G401 (cell line): ENCODE measurements at regions not wholly inside any gene's neighbourhood (a gene's known extent, or its start where the extent isn't known, plus 50 kb on each side); places are given as distances from the start of the nearest gene placed in this dataset.

Experiments used
- DNase-seq: peaks from one replicate; pipeline ENCODE4 v3.0.0-alpha.2; 2015; ENCODE audit warnings: low spot score
- in situ Hi-C: cut with HindIII; loops from 2 replicates; pipeline ENCODE4 v1.10.0; 2016; ENCODE audit warnings: low sequenced_read_pairs, mixed read lengths

DNA sequence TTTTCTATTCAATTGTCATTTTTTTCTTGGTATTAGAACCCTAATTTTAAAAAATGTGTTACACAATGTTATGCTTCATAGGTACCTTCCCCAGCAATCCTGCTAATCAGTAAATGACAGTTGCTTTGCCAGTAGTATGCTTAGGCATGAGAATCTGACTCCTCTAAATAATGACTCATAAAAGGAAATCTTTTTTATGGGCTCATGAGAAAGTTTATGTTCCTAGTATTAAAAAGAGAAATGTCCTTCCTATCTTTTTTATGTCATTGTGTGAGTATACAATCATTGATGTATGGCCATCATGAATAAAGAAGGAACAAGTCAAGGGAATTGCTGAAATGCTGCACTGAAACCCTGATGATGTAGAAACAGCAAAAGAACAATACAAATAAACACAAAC, 1237.7 kb upstream of the PCDH20 start:
- DNase-seq: no peak
- in situ Hi-C loops: no loop called here

DNA sequence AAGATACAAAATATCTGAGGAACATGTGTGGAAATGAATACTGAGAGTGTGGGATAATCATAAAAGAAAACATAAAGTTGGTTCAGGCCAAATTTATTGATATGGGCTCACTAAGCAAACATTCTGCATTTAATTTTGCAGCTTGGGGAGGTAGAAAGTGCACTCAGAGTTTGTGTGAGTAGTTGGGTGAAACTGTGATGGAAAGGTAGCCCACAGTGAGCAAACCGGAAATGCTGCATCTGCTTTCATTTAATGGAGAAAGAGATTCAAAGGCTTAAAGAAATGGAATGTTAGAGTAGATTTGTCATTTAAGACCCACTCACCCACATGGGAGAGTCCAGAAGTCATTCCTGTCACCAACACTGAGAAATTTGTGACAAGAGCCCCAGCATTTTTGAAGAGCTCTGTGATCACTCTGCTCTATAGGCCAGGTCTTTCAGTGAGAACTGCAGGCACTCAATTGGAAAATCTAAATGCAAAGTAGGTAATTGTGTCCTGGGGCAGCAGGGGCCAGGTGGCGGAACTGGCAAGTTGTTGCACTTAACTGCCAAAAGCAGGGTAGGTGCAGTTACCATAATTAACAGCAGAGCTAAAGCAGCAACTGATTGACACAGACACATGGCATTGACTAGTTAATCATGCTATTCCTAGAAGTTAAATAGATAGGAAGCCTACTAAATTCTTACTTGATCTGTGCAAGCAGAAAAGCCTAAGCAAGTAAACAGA, 1228.3 kb upstream of the PCDH20 start:
- in situ Hi-C loops: no loop called here
- DNase-seq: peak; percentile 11

DNA sequence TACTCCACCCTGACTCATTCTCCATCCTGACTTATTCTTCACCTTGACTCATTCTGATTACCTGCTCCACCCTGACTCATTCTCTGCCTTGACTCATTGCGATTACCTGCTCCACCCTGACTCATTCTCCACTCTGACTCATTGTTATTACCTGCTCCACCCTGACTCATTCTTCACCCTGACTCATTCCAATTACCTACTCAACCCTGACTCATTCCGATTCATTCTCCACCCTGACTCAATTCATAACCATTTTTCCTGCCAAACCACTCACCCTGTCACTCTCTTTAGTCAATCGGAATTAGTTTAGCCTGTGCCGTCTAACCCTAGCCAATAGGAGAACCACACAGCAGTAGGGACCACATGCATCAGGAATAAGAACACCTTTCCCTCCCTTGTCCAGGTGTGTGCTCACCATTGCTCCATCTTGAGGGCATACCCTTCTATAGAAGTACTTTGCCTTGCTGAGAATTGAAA, 1227.4 kb upstream of the PCDH20 start:
- no peak for DNase-seq
- in situ Hi-C loops: no loop called here

DNA sequence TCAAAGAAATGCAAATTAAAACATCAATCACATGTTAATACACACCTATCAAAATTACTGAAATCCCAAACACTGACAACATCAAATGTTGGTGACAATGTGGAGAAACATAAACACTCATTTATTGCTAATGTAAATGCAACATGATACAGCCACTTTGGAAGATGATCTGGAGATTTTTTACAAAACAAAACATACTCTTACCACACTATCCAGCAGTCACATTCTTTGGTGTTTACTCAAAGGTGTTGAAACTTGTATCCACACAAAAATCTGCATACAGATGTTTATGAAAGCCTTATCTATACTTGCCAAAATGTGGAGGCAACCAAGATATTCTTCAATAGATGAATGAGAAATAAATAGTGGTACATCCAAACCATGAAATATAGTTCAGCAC, 1219.5 kb upstream of the PCDH20 start:
- no peak for DNase-seq
- in situ Hi-C loops: no loop called here

- in situ Hi-C loops: no loop called here
- DNase-seq: no peak
These were observed 1217.8 kb upstream of the PCDH20 start for GRCh38 chr13:62633448-62633847.

DNA sequence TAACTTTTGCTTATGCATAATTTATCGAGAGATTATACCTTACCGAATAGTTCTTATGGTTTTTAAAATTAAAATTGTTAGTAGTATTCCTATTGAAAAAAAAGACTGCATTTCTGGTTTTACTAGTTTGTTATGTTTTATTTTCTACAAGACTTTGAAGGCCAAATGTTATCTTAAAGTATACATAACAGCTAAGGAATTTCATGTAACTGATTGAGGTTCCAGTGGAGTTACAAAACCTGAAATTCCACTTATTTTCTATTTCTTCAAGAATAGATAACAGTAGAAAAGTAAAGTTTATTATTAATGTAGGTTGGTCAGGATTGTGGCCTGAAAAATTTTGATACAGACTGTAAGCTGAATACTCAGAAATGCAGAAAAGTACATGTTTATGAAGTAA, 1216.0 kb upstream of the PCDH20 start:
- in situ Hi-C loops: no loop called here
- no peak for DNase-seq

- no peak for DNase-seq
- in situ Hi-C loops: no loop called here
These were observed 1215.5 kb upstream of the PCDH20 start for GRCh38 chr13:62631124-62631523.

DNA sequence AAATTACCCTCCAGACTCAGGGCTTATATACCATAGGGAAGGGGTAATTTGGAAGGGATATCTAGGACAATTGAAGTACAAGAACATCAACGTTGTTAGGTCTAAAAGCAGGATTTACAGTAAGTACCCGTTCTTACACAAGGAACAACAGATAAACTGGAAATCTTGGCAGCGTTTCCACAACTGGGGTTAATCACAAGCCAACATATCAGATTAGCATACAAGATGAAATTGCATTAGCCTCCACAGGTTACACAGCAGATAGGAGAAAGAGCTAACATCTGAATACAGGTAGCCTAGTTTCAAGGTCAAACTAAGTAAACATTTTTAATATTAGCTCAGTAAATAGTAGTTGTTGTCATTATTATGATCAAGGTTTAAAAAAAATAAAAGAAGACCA, 1214.0 kb upstream of the PCDH20 start:
- in situ Hi-C loops: no loop called here
- no peak for DNase-seq

DNA sequence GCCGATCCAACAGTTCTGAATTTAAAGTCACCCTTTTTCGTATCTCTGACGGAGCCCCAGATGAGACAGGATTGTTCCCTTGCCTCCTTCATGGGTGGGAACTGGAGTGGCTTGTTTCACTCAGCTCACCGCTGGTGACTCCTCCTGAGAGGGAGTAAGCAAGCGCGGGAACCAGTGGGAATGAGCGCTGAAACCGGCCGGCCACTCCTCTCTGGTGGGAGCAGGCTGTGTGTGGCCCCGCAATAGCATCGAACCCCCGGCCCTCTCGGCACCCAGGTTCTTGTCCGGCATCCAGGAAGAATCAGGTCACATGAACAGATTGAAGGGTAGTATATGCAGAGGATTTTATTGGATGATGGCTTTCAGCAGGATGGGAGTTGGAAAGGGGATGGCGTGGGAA, 1211.6 kb upstream of the PCDH20 start:
- in situ Hi-C loops: no loop called here
- DNase-seq: no peak

- in situ Hi-C loops: no loop called here
- no peak for DNase-seq
These were observed 1211.1 kb upstream of the PCDH20 start for GRCh38 chr13:62626771-62627170.

GRCh38 chr13:62625214-62625881, 1209.7 kb upstream of the PCDH20 start:
- DNase-seq: no peak
- in situ Hi-C loops: no loop called here

DNA sequence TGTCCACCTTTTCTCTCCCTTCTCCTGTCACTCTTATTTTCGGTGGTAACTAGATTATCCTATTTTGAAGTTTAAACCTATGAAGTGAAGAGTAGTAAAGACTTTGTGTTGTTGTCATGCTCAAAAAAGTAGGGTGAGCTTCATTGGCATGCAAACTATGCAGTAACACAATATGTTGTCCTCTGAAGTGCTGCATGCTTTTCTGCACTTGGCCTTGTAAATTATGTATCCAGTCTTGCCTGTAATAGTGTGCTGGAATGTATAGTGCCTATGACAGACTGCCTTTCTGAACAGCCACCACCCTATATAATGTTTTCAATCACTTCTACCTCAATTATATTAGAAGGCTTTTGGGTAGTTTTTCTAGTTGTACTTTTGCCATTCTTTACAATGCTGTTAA, 1198.2 kb upstream of the PCDH20 start:
- in situ Hi-C loops: no loop called here
- no peak for DNase-seq

DNA sequence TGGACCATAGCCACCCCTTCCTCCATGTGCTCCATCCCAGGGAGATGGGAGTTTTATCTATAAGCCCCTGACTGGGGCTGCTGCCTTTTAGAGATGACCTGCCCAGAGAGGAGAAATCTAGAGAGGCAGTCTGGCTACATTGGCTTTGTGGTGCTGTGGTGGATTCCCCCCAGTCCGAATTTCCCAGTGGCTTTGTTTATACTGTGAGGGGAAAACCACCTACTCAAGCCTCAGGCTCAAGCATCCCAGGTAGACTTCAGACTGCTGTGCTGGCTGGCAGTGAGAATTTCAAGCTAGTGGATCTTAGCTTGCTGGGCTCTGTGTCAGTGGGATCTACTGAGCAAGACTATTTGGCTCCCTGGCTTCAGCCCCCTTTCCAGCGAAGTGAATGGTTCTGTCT, 1195.7 kb upstream of the PCDH20 start:
- no peak for DNase-seq
- in situ Hi-C loops: no loop called here

- in situ Hi-C loops: no loop called here
- no peak for DNase-seq
These were observed 1183.1 kb upstream of the PCDH20 start for GRCh38 chr13:62598708-62599107.

- no peak for DNase-seq
- in situ Hi-C loops: no loop called here
These were observed 1180.3 kb upstream of the PCDH20 start for GRCh38 chr13:62595976-62596375.

DNA sequence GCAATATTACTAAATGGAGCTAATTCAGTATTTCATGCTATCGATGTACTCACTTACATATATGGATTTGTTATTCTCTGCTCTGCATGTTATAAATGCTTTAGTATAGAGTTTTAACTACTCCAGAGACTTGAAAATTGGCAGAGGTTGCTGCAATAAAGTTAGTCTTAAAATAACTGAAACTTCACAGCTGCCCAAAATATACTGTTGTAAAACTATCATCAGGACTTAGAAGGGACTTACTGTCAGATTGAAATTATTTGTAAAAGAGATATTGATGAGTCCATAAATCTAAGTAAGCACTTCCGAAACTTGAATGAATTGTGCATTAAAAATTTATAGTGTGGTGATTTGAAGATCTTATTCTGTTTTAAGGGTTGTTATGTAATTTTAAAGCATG, 1178.2 kb upstream of the PCDH20 start:
- in situ Hi-C loops: no loop called here
- no peak for DNase-seq

DNA sequence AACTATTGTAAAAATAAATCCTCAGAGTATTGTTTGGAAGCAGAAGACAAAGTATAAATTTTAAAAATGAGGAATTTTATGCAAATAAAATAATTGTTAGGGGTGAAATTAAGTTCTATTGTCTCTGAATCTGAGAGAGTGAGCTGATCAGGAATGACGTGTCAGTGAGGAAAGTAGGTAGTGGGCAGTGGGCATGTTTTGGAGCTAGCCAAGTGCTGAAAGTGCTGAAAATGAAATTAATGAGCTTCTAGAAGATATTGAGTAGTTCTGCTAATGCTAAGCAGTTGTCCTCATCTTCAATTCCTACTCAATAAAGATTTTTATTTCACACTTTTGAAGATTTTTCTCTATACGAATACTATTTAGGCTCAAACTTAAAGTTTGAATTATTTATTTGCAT, 1167.8 kb upstream of the PCDH20 start:
- in situ Hi-C loops: no loop called here
- DNase-seq: no peak

DNA sequence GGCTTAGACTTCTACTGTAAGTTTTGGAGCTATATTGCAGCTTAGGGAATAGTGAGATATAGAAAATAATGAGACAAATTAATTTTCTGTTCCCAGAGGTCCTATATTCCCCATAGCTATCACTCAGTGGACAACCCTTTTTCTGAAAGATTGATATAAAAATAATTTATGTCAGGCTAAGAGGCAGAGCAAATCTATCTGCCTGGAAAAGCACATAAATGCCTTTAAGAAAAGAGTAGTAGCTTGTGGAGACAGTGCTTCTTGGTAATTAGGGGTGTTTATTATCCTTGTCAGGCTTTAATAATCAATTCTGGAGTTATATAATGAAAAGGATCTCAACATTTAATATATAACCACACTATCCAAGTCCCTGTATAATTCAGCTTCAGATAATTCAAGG, 1162.8 kb upstream of the PCDH20 start:
- in situ Hi-C loops: no loop called here

GRCh38 chr13:62564770-62565169, 1149.1 kb upstream of the PCDH20 start:
- in situ Hi-C loops: no loop called here

More for the DNA sequence above, 1162.8 kb upstream of the PCDH20 start:
- no peak for DNase-seq

DNA sequence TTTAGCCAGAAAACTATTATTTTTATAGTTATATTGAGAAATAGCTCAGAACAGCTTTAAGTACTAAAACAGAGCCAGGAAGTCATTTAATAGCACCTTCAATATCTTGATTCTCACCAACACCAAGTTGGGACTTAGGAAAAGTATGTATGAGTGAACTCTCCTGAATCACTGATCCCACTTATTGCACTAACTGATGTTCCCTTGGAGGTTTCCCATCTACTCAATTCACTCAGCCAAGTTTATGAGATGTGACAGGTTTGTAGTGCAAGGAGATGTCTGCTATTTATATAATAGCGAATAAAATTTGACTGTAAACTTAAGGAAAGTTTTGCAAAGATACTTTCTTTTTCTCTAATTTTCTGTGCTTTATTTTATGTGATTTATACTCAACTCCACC, 1147.6 kb upstream of the PCDH20 start:
- no peak for DNase-seq
- in situ Hi-C loops: no loop called here

More at GRCh38 chr13:62564770-62565169, 1149.1 kb upstream of the PCDH20 start:
- no peak for DNase-seq

DNA sequence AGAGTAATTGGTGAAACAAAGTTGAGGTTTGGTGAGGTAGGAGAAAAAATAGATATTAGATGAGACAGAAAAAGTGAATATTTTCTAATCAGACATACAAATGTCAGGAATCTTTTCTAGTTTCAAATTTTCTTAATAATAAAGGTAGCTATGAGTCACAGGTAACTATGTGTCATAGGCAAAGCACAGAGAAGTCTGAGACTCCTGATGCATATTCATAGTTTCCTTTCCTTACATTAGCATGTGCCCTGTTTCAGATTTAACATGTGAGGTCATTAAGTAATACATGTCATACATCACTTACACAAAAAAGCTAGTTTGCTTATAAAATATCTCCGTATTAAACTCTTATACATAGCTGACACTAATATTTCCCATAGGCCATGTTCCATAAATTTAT, 1141.3 kb upstream of the PCDH20 start:
- in situ Hi-C loops: no loop called here
- no peak for DNase-seq
